ENCODE measurements at regions not wholly inside any gene's neighbourhood (a gene's known extent, or its start where the extent isn't known, plus 50 kb on each side); places are given as distances from the start of the nearest gene placed in this dataset.
"Not testable (repeated sequence)": the region's sequence is repeated elsewhere in the genome, so short reads cannot be mapped to it uniquely, and the experiment has no call there.

DNA sequence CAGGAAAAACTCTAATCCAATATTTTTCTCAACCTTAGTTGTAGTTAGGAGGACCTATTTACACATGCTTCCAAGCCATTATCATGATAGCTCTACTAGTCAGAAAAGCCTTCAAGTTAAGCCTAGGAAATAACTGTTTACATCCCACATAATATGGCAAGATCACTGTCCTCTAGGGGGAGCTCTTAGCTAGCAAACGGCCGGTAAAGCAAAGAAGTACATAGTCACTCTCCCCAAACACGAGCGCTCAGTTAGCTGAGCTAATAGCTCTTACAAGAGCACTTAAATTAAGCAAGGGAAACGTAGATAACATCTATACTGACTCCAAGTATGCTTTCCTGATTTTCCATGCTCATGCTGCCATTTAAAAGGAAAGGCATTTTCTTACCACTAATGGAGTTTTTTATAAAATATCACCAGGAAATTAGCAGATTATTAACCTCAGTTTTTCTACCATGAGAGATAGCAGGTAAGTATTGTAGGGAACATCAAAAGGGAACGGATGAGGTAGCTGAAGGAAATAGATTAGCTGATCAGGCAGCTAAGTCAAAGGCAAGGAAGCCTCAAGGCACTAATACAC is 100.6 kb upstream of the PABPC3 start:
- DNase-seq: no peak

DNA sequence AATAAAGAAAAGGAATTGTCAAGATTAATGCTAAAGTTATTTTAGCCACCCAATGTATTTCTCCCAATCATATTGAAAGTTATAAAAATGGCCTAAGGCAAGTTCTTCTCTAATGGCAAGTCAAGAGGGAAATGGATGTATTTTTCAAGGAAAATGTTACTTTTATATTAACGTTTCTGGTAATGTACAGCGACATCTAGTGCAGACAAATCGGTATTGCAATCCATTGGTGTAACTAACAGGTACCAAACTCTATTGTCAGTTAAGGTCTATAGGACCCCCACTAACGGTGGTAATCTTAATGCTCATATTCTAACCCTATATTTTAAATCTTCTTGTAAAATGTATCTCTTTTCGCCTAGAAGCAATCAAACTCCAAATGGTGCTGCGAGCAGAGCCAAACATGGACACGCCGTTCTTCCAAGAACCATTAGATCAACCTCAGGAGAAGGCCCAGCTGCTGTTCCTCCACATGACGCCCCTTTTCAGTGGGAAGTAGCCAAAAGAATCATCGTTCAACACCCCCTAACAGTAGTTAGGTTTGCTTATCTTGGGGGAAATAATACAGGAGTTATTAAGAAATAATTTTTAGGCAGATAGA is 98.5 kb upstream of the PABPC3 start:
- DNase-seq: no peak

DNA sequence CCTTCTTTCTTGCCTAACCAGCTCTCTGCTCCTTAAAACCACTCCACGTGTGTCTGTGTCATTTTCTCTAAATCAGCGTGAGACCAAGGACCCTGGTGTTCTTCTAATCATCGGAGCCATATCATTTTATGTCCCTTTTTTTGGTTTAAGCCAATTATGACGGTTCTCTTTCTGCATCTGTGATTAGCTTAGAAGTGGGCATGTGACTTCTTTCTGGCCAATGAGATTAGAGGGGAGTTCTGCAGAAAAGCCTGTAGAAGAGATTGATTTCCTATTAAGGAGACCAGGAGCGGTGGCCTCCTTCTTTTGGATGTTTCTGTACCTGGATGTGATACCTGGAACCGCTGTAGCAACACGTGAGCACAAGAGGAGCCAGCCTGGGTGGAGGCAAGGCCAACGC is 97.5 kb upstream of the PABPC3 start:
- DNase-seq: no peak

- peak; percentile 20 for DNase-seq
Observed at GRCh38 chr13:25001476-25002206, 94.3 kb upstream of the PABPC3 start.

GRCh38 chr13:25002311-25002710 is 93.6 kb upstream of the PABPC3 start:
- DNase-seq: peak; percentile 25

GRCh38 chr13:25004489-25004888 is 91.4 kb upstream of the PABPC3 start:
- not testable (repeated sequence) for DNase-seq

- DNase-seq: peak; percentile 59
Observed at GRCh38 chr13:25005050-25005497, 90.9 kb upstream of the PABPC3 start.

DNA sequence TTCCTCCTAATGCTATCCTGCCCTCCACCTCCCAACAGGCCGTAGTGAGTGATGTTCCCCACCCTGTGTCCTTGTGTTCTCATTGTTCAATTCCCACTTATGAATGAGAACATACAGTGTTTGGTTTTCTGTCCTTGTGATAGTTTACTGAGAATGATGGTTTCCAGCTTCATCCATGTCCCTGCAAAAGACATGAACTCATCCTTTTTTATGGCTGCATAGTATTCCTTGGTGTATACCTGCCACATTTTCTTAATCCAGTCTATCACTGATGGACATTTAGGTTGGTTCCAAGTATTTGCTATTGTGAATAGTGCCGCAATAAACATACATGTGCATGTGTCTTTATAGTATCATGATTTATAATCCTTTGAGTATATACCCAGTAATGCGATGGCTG is 88.5 kb upstream of the PABPC3 start:
- not testable (repeated sequence) for DNase-seq

- not testable (repeated sequence) for DNase-seq
Observed at GRCh38 chr13:25014398-25014973, 81.5 kb upstream of the PABPC3 start.

- DNase-seq: not testable (repeated sequence)
Observed at GRCh38 chr13:25017176-25017575, 78.8 kb upstream of the PABPC3 start.

- DNase-seq: peak; percentile 66
Observed at GRCh38 chr13:25017808-25018728, 77.9 kb upstream of the PABPC3 start.

DNA sequence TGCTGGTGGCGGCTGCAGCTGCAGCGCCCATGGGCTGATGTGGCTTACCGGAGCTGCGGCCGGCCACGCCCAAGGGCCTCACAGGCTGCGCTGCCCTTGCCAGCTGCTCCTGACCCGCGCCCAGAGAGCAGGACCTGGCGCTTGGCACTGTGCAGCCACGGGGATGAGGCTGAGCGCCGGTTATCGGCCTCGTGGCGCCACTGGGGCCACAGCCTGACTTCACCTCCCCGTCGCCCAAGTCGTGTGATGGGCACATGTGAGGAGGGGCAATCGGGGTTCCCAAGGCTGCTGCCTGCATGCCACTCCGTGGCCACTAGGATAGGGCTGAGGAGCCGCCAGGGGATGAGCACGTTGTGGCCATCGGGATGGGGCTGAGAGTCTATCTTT is 77.2 kb upstream of the PABPC3 start:
- no peak for DNase-seq

GRCh38 chr13:25019741-25020140 is 76.2 kb upstream of the PABPC3 start:
- DNase-seq: not testable (repeated sequence)

GRCh38 chr13:25024175-25024574 is 71.8 kb upstream of the PABPC3 start:
- no peak for DNase-seq

- DNase-seq: no peak
Observed at GRCh38 chr13:25032160-25032559, 63.8 kb upstream of the PABPC3 start.

- DNase-seq: no peak
Observed at GRCh38 chr13:25034173-25034572, 61.8 kb upstream of the PABPC3 start.

- peak; percentile 32 for DNase-seq
Observed at GRCh38 chr13:25037057-25037813, 58.7 kb upstream of the PABPC3 start.

DNA sequence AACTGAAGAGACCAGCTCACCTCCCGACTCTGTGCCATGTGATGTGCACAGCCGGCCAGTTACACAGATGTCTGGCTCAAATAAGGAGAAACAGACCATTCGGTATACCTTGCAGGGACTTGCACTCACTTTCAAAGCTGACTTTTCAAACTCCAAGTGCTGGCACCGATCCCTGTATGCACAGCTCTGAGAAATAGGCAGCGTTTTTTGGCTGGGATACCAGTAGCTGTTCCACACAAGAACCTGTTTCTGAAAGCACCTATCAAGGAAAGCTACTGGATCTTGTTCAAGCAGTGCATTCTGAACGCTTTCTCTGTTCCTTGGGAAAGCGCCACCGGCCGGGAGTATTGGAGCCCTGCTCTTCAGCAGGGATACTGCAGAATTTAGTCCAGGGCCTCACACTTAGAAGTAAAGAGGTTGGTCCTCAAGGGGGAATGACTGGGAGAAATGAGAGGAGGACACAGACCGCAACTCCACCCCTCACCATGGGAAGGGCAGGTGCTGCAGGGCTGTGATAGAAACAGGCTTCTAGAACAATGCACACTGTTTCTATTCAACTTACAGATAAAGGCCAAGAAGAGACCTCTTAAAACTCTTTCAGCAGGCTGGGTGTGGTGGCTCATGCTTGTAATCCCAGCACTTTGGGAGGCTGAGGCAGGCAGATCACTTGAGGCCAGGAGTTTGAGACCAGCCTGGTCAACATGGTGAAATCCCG is 53.6 kb upstream of the PABPC3 start:
- DNase-seq: no peak

DNA sequence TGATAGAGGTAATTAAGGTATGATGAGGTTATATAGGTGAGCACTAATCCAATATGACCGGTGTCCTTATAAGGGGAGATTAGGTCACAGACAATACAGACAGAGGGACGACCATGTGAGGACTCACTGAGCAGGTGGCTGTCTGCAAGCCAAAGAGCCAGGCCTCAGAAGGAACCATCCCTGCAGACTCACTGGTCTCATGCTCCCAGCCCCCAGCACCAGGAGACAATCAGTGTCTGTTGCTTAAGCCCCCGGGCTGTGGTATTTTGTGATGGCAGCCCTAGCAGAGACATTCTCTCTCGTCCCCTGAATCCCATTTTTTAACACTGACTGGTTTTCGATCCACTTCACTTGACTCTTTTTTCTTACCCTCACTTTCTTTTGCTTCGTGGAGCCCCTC is 51.9 kb upstream of the PABPC3 start:
- no peak for DNase-seq

All from right kidney (tissue), 1 donor.